ENCODE measurements at regions not wholly inside any gene's neighbourhood (a gene's known extent, or its start where the extent isn't known, plus 50 kb on each side); places are given as distances from the start of the nearest gene placed in this dataset.

GRCh38 chr18:72075040-72075439 is 469.1 kb downstream of the CBLN2 start:
- DNase-seq (ENCODE audit: low read depth): no peak

- DNase-seq (ENCODE audit: low read depth): no peak
Measured at GRCh38 chr18:72063001-72063400, 481.1 kb downstream of the CBLN2 start.

DNA sequence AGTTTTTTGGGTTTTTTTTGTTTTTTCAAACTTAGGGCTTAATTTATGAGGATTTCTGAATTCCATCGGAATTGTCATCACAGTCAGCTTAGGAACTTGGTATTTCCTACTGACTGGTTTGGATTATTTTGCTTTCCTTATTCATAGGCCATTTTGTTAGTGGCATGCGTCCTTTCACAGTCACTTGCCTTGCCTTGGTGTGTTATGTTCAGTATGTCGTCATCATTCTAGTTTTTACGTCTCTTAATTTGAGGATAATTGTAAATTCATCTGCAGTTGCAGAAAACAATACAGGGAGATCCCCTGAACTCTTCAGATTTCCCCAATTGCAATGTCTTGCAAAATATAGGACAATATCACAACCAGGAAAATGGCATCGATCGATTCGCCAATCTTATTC is 485.3 kb downstream of the CBLN2 start:
- DNase-seq (ENCODE audit: low read depth): no peak

DNA sequence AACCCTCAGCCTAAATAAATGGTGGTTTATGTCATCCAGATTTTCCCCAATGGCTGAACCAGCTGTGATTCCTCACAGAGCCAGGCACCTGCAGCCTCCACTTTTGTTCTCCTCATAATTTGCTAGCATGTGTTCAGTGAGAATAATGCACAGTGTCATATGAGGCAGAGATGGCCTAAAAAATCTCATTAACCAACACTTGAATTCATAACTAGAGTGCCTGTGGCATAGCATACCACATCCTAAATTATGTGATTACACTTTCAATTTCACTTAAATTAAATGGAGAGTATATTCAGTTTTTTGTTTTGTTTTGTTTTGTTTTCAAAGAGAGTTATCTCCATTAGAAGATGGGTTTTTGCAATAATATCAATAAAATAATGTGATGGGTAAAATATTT is 488.0 kb downstream of the CBLN2 start:
- DNase-seq (ENCODE audit: low read depth): no peak

- no peak for DNase-seq (ENCODE audit: low read depth)
Measured at GRCh38 chr18:72041313-72042032, 502.7 kb downstream of the CBLN2 start.

GRCh38 chr18:72013427-72013850 is 530.7 kb downstream of the CBLN2 start:
- DNase-seq (ENCODE audit: low read depth): no peak

- no peak for DNase-seq (ENCODE audit: low read depth)
Measured at GRCh38 chr18:71998547-71999097, 545.5 kb downstream of the CBLN2 start.

DNA sequence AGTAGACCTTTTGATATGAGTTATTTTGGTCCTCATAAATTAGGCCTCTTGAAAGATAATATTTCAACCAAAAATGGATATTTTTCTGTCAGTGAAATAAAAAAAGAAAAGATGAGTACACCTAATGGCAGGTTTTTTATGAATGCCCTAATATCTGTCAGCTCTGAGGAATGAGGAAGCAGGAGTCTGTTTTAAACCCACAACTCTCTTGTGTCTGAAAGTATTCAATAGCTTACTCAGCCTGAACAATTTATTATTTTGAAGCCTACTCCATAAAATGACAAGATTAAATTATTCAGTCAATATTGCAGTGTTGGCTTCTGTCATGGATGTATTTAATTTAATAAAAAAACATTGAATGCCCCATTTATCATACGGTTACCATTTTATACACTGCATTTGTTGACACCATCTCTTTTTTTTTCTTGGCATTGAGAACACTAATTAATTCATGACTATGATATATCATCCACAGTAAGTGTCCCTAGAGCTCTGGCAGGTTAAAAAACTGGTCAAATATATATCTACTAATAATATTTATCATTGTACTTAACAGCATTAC is 548.2 kb downstream of the CBLN2 start:
- DNase-seq (ENCODE audit: low read depth): no peak

DNA sequence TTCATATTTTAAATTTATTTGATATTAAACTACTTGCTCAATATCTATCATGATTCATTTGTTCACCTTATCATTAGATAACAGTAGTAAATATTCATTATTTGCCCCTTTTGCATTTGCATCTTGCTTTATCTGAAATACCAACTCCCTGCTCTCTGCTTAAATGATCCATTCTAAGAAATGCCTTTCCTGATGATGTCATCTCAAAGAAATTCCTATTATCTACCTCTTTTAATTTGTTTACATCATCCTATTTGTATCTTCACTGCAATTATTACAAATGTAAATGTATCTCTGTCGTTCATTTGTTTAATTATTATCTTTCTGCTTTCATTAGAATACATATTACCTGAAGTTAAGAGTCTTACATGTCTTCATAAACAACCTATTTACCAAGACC is 549.9 kb downstream of the CBLN2 start:
- DNase-seq (ENCODE audit: low read depth): no peak

- no peak for DNase-seq (ENCODE audit: low read depth)
Measured at GRCh38 chr18:71989616-71990015, 554.5 kb downstream of the CBLN2 start.

DNA sequence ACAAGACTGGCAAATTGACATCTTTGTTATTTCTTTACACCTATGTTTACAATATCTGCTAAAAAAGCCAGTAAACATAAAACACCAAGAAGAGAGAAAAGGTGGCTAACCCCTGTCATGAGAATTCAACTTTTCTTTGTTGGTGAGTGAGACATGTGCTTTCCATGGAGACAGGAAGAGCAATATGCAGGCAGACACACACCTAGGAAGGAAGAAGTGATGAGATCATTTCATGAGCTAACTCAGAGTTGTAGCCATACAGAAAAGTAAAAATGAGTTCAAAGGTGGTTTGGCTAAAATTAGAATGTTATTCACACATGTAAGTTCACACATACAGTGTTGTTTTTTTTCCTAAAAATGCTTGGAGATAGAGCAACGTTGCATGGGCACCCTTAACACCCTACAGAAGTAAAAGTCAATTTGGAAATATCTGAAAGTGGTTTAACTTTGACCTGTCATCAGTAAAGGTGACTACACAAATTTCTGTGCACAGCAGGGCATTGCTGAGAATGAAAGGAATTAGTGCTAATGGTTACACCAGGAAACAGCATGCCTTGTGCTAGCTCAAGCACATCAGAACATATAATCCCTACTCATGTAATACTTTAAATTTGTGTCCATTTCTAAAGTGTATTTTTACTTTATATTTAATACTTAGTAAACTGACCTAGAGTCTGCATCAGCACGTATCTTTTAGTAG is 557.6 kb downstream of the CBLN2 start:
- DNase-seq (ENCODE audit: low read depth): no peak

- DNase-seq (ENCODE audit: low read depth): no peak
Measured at GRCh38 chr18:71976744-71977143, 567.4 kb downstream of the CBLN2 start.

DNA sequence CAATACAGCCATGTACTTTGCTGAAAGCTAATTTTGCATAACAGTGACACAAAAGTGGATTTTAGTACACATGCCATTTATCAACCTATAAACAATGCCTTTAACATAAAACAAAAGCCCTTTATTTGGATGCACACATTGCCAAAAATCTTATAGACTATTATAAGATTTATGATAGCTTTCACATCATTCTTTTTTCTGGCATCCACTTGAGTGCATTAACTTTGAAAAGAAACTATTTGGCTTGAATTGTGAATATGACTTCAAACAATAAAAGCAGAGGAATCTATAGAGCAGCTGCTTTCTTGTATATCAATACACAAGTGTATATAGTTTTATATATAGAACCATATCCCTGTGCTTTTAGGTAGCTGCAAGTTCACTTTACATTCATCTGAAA is 577.4 kb downstream of the CBLN2 start:
- DNase-seq (ENCODE audit: low read depth): no peak

- DNase-seq (ENCODE audit: low read depth): no peak
Measured at GRCh38 chr18:71958605-71959004, 585.5 kb downstream of the CBLN2 start.

GRCh38 chr18:71951001-71951400 is 593.1 kb downstream of the CBLN2 start:
- no peak for DNase-seq (ENCODE audit: low read depth)

DNA sequence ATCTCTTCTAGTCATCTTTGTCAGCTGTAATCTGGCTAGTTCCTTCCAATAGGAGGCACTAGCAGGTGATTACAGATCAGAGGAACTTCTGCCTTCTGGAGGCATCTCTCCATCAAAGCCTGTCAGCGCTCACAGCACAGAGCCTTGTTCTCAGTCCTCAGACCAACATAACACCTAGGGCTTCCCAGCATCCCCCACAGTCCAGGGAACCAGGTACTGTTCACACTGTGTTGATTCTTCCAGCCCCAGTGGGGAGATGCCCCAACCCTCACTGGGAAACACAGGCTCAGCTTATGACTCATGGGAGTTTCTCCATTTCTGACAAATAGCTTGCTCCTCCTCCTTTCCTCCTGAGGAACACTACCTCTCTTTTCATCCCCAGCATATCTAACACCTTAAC is 601.7 kb downstream of the CBLN2 start:
- DNase-seq (ENCODE audit: low read depth): no peak

DNA sequence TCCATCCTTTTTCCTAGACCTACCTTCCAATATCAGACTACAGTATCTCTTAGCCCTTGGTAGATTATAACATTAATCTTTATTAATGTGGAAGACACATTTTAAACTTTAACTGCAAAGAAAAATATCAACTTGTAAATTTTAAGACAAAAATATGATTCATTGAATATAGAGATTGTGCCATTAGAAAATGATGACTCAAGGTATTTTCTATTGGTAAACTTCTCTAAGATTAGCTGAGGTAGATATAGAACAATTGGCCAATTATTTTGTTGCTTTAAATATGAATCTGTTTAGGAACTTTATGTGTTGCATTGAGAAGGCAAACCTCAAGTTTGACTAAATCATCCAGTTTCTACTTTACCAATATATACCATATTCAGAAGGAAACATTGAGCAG is 604.7 kb downstream of the CBLN2 start:
- no peak for DNase-seq (ENCODE audit: low read depth)

DNA sequence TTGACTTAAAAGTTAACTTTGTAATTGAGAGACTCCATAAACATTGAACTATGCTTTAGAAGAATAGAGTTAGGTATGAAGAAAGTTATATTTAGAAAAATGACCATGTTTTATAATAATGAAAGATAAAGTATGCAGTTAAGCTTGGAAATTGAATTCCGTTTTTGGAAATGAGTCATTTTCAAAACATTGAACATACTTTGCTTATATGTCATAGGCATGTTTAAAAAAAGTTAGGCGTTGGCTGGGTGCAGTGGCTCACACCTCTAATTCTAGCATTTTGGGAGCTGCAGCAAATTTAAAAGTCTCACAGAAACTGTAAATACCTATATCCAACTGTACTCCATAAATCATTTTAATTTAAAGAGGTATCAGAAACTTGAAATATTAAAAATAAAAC is 607.4 kb downstream of the CBLN2 start:
- DNase-seq (ENCODE audit: low read depth): no peak

DNA sequence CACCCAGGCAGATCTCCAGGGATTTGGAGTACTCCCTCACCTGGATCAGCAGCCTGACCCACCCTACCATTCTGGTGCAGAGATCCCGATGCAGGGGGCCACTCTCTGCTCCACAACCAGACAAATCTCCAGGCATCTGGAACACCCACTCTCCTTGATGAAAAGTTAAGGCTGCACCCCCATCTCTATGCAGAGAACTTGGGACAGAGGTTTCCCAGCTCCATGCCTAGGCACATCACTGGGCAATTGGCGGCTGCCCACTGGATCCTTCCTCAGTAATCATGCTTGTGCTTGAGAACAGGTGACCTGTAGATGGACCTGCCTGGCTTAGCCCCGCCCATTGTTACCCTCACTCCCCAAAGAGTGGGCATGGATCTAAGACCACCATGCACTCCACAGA is 624.9 kb downstream of the CBLN2 start:
- no peak for DNase-seq (ENCODE audit: low read depth)

GRCh38 chr18:71913641-71914040 is 630.5 kb downstream of the CBLN2 start:
- no peak for DNase-seq (ENCODE audit: low read depth)

GRCh38 chr18:71902482-71902881 is 641.7 kb downstream of the CBLN2 start:
- DNase-seq (ENCODE audit: low read depth): no peak

DNA sequence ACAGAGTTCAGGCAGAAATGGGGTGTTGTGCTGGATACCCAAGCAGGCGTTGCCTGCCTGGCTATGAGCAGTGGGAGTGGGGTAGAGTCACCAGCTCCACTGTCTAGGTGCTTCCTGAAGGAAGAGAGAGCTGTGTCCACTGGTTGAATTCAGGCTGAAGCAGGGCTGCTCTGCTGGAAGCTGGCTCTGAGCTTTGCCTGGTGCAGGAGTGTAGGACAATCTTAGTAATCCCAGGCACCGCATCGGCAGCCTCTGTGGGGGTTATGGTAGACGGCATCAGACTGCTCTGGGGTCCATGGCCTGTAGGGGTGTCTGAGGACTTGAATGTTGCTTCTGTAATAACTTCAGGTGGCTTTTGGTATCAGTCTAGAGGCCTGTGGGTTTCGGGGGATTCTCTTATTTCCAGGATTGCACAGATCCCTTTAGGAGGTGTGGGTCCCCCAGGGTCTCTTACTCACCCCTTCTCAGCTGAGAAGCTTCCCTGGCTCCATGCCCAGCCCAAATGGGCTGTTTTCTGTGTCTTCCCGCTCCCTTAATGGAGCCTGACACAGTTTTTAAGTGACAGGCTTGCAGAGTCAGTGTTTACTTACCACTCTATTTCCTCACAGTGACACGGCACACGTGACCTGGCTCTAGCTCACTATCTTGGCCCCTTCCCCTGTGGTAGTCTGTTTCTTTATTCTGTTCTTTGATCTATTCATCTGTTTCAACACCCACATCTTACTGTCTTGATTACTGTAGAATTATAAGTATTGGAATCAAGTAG is 644.3 kb downstream of the CBLN2 start:
- no peak for DNase-seq (ENCODE audit: low read depth)
